Breast epithelium (tissue), 4 donors: ENCODE measurements at regions not wholly inside any gene's neighbourhood (a gene's known extent, or its start where the extent isn't known, plus 50 kb on each side); places are given as distances from the start of the nearest gene placed in this dataset.

Source experiments
- DNase-seq, 2 donors: peaks; one replicate each; pipeline ENCODE4 v3.0.0-alpha.2; 2019; ENCODE audit warnings: low spot score in 2 of 2
- H3K27ac ChIP-seq, 2 donors: fragments of 200-600 bp; sonication (generic) in 1 of 2; one replicate each; pipeline ENCODE4 v1.5.1; 2016 to 2019; ENCODE audit warnings: mild to moderate bottlenecking in 1 of 2
- H3K27me3 ChIP-seq, 2 donors: fragments of 200-600 bp; sonication (generic) in 1 of 2; one replicate each; pipeline versions ENCODE4 v1.5.1 to v1.6.0; 2017 to 2019; ENCODE audit warnings: control low read depth in 1 of 2, mild to moderate bottlenecking in 1 of 2
- H3K36me3 ChIP-seq: fragments of 200-600 bp; one replicate; pipeline ENCODE4 v1.5.1; 2019
- H3K4me1 ChIP-seq, 2 donors: fragments of 200-600 bp; sonication (generic); one replicate each; pipeline ENCODE4 v1.5.1; 2016 to 2019; ENCODE audit warnings: control low read depth in 1 of 2
- H3K4me3 ChIP-seq, 3 donors: fragments of 200-600 bp; sonication (generic); 1 replicate in 2 of 3; 2 replicates in 1 of 3; pipeline ENCODE4 v1.5.1; 2016 to 2019; ENCODE audit warnings: mild to moderate bottlenecking in 3 of 3, moderate library complexity in 2 of 3
- H3K9me3 ChIP-seq, 2 donors: fragments of 200-600 bp; sonication (generic) in 1 of 2; one replicate each; pipeline ENCODE4 v1.5.1; 2016 to 2019; ENCODE audit warnings: control low read depth in 1 of 2
- POLR2A ChIP-seq: fragments of 450-650 bp; IDR thresholded peaks from one replicate; pipeline ENCODE4 v1.6.1; 2016; ENCODE audit warnings: antibody characterized with exemption, mild to moderate bottlenecking, moderate library complexity
- POLR2AphosphoS5 ChIP-seq, 3 donors: sonication (generic); formaldehyde crosslinking; IDR thresholded peaks; one replicate each; pipeline ENCODE4 v1.6.1; 2017; ENCODE audit warnings: antibody characterized with exemption in 3 of 3
- intact Hi-C: fragments of 100-400 bp; cut with DNase I; formaldehyde crosslinking; loops from one replicate; pipeline ENCODE4 v1.15.1; 2023; ENCODE audit warnings: low total_unique reads
- TF ChIP-seq, protein P1 (sequence below), 3 donors: fragments of 450-650 bp; IDR thresholded peaks; one replicate each; pipeline ENCODE4 v1.5.1; 2016 to 2017; ENCODE audit warnings: antibody characterized with exemption in 3 of 3, mild to moderate bottlenecking in 3 of 3, moderate library complexity in 3 of 3

- no peak overlapping the region for H3K27ac ChIP-seq
- DNase-seq: no peak
- H3K27me3 ChIP-seq: no peaks in the 10 kb centered on the region
- H3K36me3 ChIP-seq: no peaks in the 10 kb centered on the region
- no peak overlapping the region for H3K4me3 ChIP-seq
- H3K4me1 ChIP-seq: no peaks in the 10 kb centered on the region
- TF ChIP-seq, protein P1, sequence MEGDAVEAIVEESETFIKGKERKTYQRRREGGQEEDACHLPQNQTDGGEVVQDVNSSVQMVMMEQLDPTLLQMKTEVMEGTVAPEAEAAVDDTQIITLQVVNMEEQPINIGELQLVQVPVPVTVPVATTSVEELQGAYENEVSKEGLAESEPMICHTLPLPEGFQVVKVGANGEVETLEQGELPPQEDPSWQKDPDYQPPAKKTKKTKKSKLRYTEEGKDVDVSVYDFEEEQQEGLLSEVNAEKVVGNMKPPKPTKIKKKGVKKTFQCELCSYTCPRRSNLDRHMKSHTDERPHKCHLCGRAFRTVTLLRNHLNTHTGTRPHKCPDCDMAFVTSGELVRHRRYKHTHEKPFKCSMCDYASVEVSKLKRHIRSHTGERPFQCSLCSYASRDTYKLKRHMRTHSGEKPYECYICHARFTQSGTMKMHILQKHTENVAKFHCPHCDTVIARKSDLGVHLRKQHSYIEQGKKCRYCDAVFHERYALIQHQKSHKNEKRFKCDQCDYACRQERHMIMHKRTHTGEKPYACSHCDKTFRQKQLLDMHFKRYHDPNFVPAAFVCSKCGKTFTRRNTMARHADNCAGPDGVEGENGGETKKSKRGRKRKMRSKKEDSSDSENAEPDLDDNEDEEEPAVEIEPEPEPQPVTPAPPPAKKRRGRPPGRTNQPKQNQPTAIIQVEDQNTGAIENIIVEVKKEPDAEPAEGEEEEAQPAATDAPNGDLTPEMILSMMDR (IDR thresholded peaks at IDR 0.05): no peak
- no peak for TF ChIP-seq POLR2AphosphoS5 (IDR thresholded peaks at IDR 0.05)
- TF ChIP-seq POLR2A: no peak
- no peaks in the 10 kb centered on the region for H3K9me3 ChIP-seq
- intact Hi-C loops: no loop called here
These were observed 74.4 kb upstream of the EYA4 start for GRCh38 chr6:133166766-133167165.

DNA sequence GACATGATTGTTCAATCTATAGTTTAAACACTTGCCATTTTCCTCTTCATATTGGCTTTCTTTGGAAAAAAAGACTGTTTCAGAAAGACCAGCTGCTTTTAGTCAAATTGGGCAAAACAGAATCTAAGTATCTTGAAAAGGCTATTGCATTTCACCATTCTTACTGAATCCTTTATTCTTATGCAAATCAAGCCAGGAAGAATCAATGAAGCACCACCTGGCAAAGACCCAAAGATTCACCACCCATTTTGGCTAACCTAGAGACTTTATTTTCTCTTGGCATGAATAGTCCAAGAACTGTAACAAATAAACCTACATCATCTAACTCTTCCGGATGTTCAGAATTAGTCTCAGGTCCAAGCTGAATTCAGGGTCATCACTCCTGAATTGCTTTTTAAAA lies 71.3 kb upstream of the EYA4 start:
- no peaks in the 10 kb centered on the region for H3K36me3 ChIP-seq
- H3K4me1 ChIP-seq: no peaks in the 10 kb centered on the region
- H3K9me3 ChIP-seq: peaks cover 8 to 10% of the 10 kb centered on the region in 2 donors
- TF ChIP-seq, protein P1 (IDR thresholded peaks at IDR 0.05): no peak
- TF ChIP-seq POLR2AphosphoS5 (IDR thresholded peaks at IDR 0.05) (no peak), POLR2A (no peak)
- no peak overlapping the region for H3K27ac ChIP-seq
- no peak for DNase-seq
- intact Hi-C loops: no loop called here
- no peak overlapping the region for H3K4me3 ChIP-seq
- H3K27me3 ChIP-seq: no peaks in the 10 kb centered on the region

DNA sequence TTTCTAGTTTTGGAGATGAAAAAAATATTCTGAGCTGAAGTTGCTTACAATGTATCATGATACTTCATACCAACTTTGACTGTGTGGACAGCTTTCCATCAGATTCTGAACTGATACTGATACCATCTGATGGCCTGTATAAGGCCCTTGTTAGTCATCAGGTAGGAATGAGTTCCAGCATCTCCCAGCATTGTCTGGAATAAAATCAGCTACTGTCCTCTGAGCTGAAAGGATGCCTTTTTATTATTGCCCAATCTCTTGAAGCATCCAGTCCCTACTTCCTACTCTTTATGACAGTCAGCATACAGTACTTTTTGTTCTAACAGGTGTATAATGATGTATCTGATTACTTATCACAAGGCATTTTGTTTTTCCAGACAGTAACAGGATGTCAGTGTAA lies 70.6 kb upstream of the EYA4 start:
- H3K4me1 ChIP-seq: no peaks in the 10 kb centered on the region
- no peaks in the 10 kb centered on the region for H3K27me3 ChIP-seq
- H3K4me3 ChIP-seq: no peak overlapping the region
- H3K27ac ChIP-seq: no peak overlapping the region
- peaks cover 8 to 10% of the 10 kb centered on the region in 2 donors for H3K9me3 ChIP-seq
- H3K36me3 ChIP-seq: no peaks in the 10 kb centered on the region
- intact Hi-C loops: no loop called here
- no peak for DNase-seq
- no peak for TF ChIP-seq POLR2AphosphoS5 (IDR thresholded peaks at IDR 0.05)
- TF ChIP-seq, protein P1 (IDR thresholded peaks at IDR 0.05): no peak
- no peak for TF ChIP-seq POLR2A

DNA sequence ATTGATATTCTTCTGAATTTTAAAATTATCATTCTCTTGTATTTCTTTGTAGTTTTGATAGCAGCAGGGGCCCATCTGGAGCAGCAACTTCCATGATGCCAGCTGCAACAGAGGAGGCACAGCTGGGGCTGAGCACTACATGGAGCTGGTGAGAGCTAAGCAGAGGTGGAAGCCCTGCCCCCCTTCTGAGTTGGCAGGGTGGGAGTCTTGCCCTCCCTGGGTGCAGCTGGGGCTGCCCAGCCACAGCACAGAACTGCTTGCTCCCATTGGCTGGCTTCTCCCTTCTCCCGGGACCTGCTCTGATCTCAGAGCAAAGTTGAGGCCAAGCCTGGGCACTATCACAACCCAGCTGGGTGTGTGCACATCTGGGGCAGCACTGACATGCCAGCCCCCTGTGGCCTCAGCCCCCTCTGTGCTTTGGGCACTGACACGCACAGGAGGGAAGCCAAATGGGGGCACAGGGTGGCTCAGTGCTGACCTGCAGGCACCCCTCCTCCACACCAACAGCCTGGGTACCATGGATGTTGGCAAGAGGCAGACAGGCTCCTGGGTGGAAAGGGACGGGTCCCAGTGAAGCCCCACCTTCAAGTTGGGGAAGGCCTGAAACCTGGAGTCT lies 69.1 kb upstream of the EYA4 start:
- Histone ChIP-seq H3K36me3 (no peaks in the 10 kb centered on the region), H3K4me3 (no peak overlapping the region), H3K4me1 (no peaks in the 10 kb centered on the region), H3K9me3 (peaks cover 8 to 10% of the 10 kb centered on the region in 2 donors), H3K27ac (no peak overlapping the region), H3K27me3 (no peaks in the 10 kb centered on the region)
- no peak for DNase-seq
- TF ChIP-seq POLR2A (no peak), POLR2AphosphoS5 (IDR thresholded peaks at IDR 0.05) (no peak)
- TF ChIP-seq, protein P1 (IDR thresholded peaks at IDR 0.05): no peak
- intact Hi-C loops: no loop called here

DNA sequence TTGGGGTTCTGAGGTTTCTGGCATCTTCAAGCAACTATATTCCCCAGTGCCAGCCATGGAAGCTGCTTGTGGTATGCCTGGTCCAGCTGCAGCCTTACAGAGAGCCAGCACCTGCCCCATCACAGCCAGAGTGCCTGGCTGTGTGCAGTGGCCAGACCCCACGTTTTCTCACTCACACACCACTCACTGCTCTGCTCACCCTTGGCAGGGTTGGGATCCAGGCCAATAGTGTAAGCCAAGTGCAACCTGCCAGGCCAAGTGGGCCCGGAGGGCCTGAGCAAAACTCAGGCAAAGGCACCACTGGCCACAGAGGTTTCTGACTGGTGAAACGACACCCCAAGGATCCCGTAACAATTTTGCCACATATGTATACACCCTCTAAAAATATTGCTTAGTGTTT lies 67.9 kb upstream of the EYA4 start:
- Histone ChIP-seq H3K36me3 (no peaks in the 10 kb centered on the region), H3K27ac (no peak overlapping the region), H3K4me1 (no peaks in the 10 kb centered on the region), H3K27me3 (no peaks in the 10 kb centered on the region), H3K9me3 (peaks cover 8 to 10% of the 10 kb centered on the region in 2 donors), H3K4me3 (no peak overlapping the region)
- TF ChIP-seq, protein P1 (IDR thresholded peaks at IDR 0.05): no peak
- TF ChIP-seq POLR2A: no peak
- DNase-seq: no peak
- intact Hi-C loops: no loop called here
